Panc1 (cell line): ENCODE measurements at regions not wholly inside any gene's neighbourhood (a gene's known extent, or its start where the extent isn't known, plus 50 kb on each side); places are given as distances from the start of the nearest gene placed in this dataset.

Experiments used
- CTCF ChIP-seq: fragments of 450-650 bp; IDR thresholded peaks from 2 replicates; pipeline ENCODE4 v1.5.1; 2017; ENCODE audit warnings: mild to moderate bottlenecking
- POLR2AphosphoS5 ChIP-seq: IDR thresholded peaks from 2 replicates; pipeline ENCODE4 v1.6.1; 2012; ENCODE audit warnings: mild to moderate bottlenecking, low read depth, low read length, moderate library complexity
- REST ChIP-seq, 2 experiments: IDR thresholded peaks; 2 replicates each; pipeline ENCODE4 v1.6.1; 2011 to 2012; ENCODE audit warnings: low read depth in 2 of 2, control low read depth in 1 of 2, low read length in 1 of 2, mild to moderate bottlenecking in 1 of 2, moderate library complexity in 1 of 2; ENCODE audit not compliant: insufficient read depth in 1 of 2
- SIN3A ChIP-seq: IDR thresholded peaks from 2 replicates; pipeline ENCODE4 v1.6.1; 2012; ENCODE audit warnings: low read depth, mild to moderate bottlenecking, low read length, moderate library complexity, borderline replicate concordance; ENCODE audit not compliant: insufficient read depth

GRCh38 chr10:78428579-78428978 is 394.9 kb downstream of the RPS24 start:
- TF ChIP-seq POLR2AphosphoS5 (no peak), CTCF (no peak), REST (IDR thresholded peaks at IDR 0.05; ENCODE audit: insufficient read depth in 1 of 2, low read depth in 2 of 2, low read length in 1 of 2) (no peak), SIN3A (no peak)
